ENCODE measurements at regions not wholly inside any gene's neighbourhood (a gene's known extent, or its start where the extent isn't known, plus 50 kb on each side); places are given as distances from the start of the nearest gene placed in this dataset.
A peak's percentile ranks its signal among the peaks of the same experiment; 100 is the strongest.

GRCh38 chr3:124584245-124584551 lies 146.1 kb upstream of the UMPS start:
- FAIRE-seq: no peak
- no peak overlapping the region for H3K27ac ChIP-seq (ENCODE audit: insufficient read depth, low read depth, low read length)
- TF ChIP-seq POLR2A (IDR thresholded peaks at IDR 0.05; ENCODE audit: low read depth, low read length) (no peak), EZH2 (IDR thresholded peaks at IDR 0.05; ENCODE audit: borderline replicate concordance, low read depth, low read length, severe bottlenecking) (no peak), JUN (IDR thresholded peaks at IDR 0.05; ENCODE audit: borderline replicate concordance, insufficient read depth, insufficient read length, low read depth) (no peak), MAX (IDR thresholded peaks at IDR 0.05; ENCODE audit: insufficient read depth, insufficient read length) (no peak), POLR2AphosphoS5 (IDR thresholded peaks at IDR 0.05; ENCODE audit: insufficient read depth, low read depth, low read length) (no peak), FOS (IDR thresholded peaks at IDR 0.05; ENCODE audit: borderline replicate concordance, insufficient read depth, low read length) (no peak), CTCF (IDR thresholded peaks at IDR 0.05; ENCODE audit: extremely low read depth in 1 of 2, insufficient read depth in 1 of 2, low read depth in 1 of 2, low read length in 2 of 2) (no peak), GATA2 (IDR thresholded peaks at IDR 0.05; ENCODE audit: insufficient read depth, insufficient read length, low read depth, low read length) (no peak)
- intact Hi-C loops (cut with micrococcal nuclease): no loop called here
- no TSS peak for BruUV-seq (replicated peaks)
- no peak overlapping the region for H3K4me3 ChIP-seq (replicated peaks in 1 of 3; ENCODE audit: insufficient read depth in 1 of 3, low read depth in 1 of 3, low read length in 3 of 3)
- no peaks in the 10 kb centered on the region for H3K79me2 ChIP-seq (ENCODE audit: control insufficient read depth, insufficient read depth, low read length)
- H3K4me1 ChIP-seq (ENCODE audit: control insufficient read depth, extremely low read depth, insufficient read depth, low read length): no peaks in the 10 kb centered on the region
- H3K27me3 ChIP-seq (ENCODE audit: control insufficient read depth in 2 of 2, insufficient read depth in 2 of 2, low read length in 2 of 2): peaks cover 19 to 21% of the 10 kb centered on the region in 2 experiments
- DNase-seq (ENCODE audit: low read depth, low spot score): no peak
- ChIA-PET POLR2A (no interaction called here), CTCF (interaction anchor here (0.9 to 3.6 kb wide), 4 partner anchors 19 to 105 kb away, joined by 3 to 20 read pairs (median 6); no protein-coding TSS in a partner anchor)
- no peak overlapping the region for H3K9ac ChIP-seq (replicated peaks; ENCODE audit: extremely low read depth, insufficient read depth, low read length)
- no peaks in the 10 kb centered on the region for H3K36me3 ChIP-seq (ENCODE audit: control insufficient read depth in 2 of 2, extremely low read depth in 1 of 2, insufficient read depth in 2 of 2, low read length in 2 of 2)
- H4K20me1 ChIP-seq (replicated peaks; ENCODE audit: control insufficient read depth, extremely low read depth, insufficient read depth, low read length): no peaks in the 10 kb centered on the region
- H3K4me2 ChIP-seq (ENCODE audit: insufficient read depth, low read length): peak overlapping the region; percentile 50
- H3K9me3 ChIP-seq (replicated peaks; ENCODE audit: control insufficient read depth, insufficient read depth, low read length): no peaks in the 10 kb centered on the region
- dilution Hi-C loops (cut with MboI; ENCODE audit: extremely low pct_ligation_motif_present, low sequenced_read_pairs): no loop called here
- no peaks in the 10 kb centered on the region for H3K9me1 ChIP-seq (replicated peaks; ENCODE audit: control insufficient read depth, extremely low read depth, insufficient read depth, low read length)
- no peak overlapping the region for H2AFZ ChIP-seq (ENCODE audit: low read depth, low read length)
